ENCODE measurements at regions not wholly inside any gene's neighbourhood (a gene's known extent, or its start where the extent isn't known, plus 50 kb on each side); places are given as distances from the start of the nearest gene placed in this dataset.

- TF ChIP-seq, protein P1, sequence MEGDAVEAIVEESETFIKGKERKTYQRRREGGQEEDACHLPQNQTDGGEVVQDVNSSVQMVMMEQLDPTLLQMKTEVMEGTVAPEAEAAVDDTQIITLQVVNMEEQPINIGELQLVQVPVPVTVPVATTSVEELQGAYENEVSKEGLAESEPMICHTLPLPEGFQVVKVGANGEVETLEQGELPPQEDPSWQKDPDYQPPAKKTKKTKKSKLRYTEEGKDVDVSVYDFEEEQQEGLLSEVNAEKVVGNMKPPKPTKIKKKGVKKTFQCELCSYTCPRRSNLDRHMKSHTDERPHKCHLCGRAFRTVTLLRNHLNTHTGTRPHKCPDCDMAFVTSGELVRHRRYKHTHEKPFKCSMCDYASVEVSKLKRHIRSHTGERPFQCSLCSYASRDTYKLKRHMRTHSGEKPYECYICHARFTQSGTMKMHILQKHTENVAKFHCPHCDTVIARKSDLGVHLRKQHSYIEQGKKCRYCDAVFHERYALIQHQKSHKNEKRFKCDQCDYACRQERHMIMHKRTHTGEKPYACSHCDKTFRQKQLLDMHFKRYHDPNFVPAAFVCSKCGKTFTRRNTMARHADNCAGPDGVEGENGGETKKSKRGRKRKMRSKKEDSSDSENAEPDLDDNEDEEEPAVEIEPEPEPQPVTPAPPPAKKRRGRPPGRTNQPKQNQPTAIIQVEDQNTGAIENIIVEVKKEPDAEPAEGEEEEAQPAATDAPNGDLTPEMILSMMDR (conservative IDR thresholded peaks at IDR 0.05 in 1 of 2, IDR thresholded peaks at IDR 0.05 in 1 of 2; ENCODE audit: extremely low read depth in 1 of 2, insufficient read depth in 1 of 2, low read depth in 1 of 2, low read length in 2 of 2), result no peak
- TF ChIP-seq EZH2 (IDR thresholded peaks at IDR 0.05; ENCODE audit: borderline replicate concordance, low read length), result no peak
Measured at GRCh38 chr20:23155141-23155590, 69.0 kb upstream of the CD93 start.

All from mammary epithelial cell (primary cell).